BLaER1 treated with 17β-estradiol and CSF1 and Interleukin-3, amounts not matched to agents 10 nM and 100 nM (cell line): ENCODE measurements at regions not wholly inside any gene's neighbourhood (a gene's known extent, or its start where the extent isn't known, plus 50 kb on each side); places are given as distances from the start of the nearest gene placed in this dataset.

Source experiments
- H3K27ac ChIP-seq, 11 experiments: shearing (Covaris generic); formaldehyde crosslinking; 2 replicates each; pipeline ENCODE4 v1.8.1; 2022
- H3K27me3 ChIP-seq, 11 experiments: shearing (Covaris generic); formaldehyde crosslinking; 2 replicates each; pipeline ENCODE4 v1.8.1; 2022
- H3K36me3 ChIP-seq, 11 experiments: shearing (Covaris generic); formaldehyde crosslinking; 2 replicates each; pipeline ENCODE4 v1.8.1; 2022
- H3K4me1 ChIP-seq, 10 experiments: shearing (Covaris generic); formaldehyde crosslinking; 2 replicates each; pipeline ENCODE4 v1.8.1; 2022
- H3K4me2 ChIP-seq, 11 experiments: shearing (Covaris generic); formaldehyde crosslinking; 2 replicates each; pipeline ENCODE4 v1.8.1; 2022
- H3K4me3 ChIP-seq, 10 experiments: shearing (Covaris generic); formaldehyde crosslinking; 2 replicates each; pipeline ENCODE4 v1.8.1; 2022
- H3K9ac ChIP-seq, 11 experiments: shearing (Covaris generic); formaldehyde crosslinking; 2 replicates each; pipeline ENCODE4 v1.8.1; 2022
- H3K9me3 ChIP-seq, 11 experiments: shearing (Covaris generic); formaldehyde crosslinking; replicated peaks in 1 of 11; 2 replicates each; pipeline ENCODE4 v1.8.1; 2022
- H4K20me1 ChIP-seq, 11 experiments: shearing (Covaris generic); formaldehyde crosslinking; 2 replicates each; pipeline ENCODE4 v1.8.1; 2022
- Cebpa-rat ChIP-seq, 11 experiments: shearing (Covaris generic); IDR thresholded peaks; 2 replicates each; pipeline ENCODE4 v1.8.1; 2022

DNA sequence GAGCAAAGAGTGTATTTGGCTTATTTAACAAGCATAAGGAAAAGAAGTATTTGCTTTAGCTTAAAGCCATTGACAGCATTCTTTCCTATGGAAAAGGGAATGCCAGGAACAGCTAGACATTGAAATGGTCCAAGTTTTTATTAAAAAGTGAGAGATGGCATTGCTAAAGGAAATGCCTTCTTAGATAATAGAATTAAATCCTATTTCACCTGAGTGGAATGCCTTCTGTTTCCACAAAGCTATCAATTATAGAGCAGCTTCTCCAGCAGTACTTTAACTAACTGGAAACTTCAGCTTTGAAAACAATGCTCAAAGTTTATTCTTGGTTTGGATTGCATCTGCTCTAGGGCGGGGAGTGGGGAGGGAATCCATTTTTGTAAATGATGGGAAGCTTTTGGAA lies 85.1 kb upstream of the CNKSR3 start:
- no peaks in the 10 kb centered on the region for H4K20me1 ChIP-seq
- H3K4me2 ChIP-seq, result no peak overlapping the region
- H3K4me3 ChIP-seq, result no peak overlapping the region
- H3K27ac ChIP-seq, result no peak overlapping the region
- H3K27me3 ChIP-seq, result no peaks in the 10 kb centered on the region
- no peaks in the 10 kb centered on the region for H3K9me3 ChIP-seq
- H3K4me1 ChIP-seq, result no peaks in the 10 kb centered on the region
- H3K36me3 ChIP-seq, result no peaks in the 10 kb centered on the region
- H3K9ac ChIP-seq, result no peak overlapping the region
- TF ChIP-seq Cebpa-rat (IDR thresholded peaks at IDR 0.05), result no peak

GRCh38 chr6:154596009-154596408 lies 85.5 kb upstream of the CNKSR3 start:
- Histone ChIP-seq H3K4me3 (no peak overlapping the region), H3K9ac (no peak overlapping the region), H3K36me3 (no peaks in the 10 kb centered on the region), H3K9me3 (no peaks in the 10 kb centered on the region), H3K27ac (no peak overlapping the region), H4K20me1 (no peaks in the 10 kb centered on the region), H3K4me1 (no peaks in the 10 kb centered on the region), H3K27me3 (no peaks in the 10 kb centered on the region), H3K4me2 (no peak overlapping the region)
- no peak for TF ChIP-seq Cebpa-rat (IDR thresholded peaks at IDR 0.05)

DNA sequence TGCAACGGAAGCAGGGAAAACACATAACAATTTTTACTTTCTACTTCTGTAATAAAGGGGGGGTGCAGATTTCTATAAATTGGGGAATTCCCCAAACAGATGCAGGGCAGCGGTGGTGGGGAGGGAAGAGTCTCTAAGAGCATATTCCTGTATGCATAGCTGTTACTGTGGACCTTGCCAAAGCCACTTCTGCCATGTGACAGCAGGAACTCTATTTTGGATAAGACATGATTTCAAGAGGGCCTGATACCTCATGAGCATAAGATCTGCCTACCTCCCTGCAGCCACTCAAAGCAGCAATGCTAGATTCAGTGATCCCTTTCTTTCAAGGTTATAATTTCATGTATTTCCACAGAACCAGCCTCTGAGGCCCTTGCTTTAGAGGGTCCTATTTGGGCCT lies 86.2 kb upstream of the CNKSR3 start:
- H3K36me3 ChIP-seq, result no peaks in the 10 kb centered on the region
- H3K27ac ChIP-seq, result no peak overlapping the region
- H3K4me1 ChIP-seq, result no peaks in the 10 kb centered on the region
- no peak overlapping the region for H3K9ac ChIP-seq
- H3K4me2 ChIP-seq, result no peak overlapping the region
- no peaks in the 10 kb centered on the region for H4K20me1 ChIP-seq
- no peaks in the 10 kb centered on the region for H3K27me3 ChIP-seq
- no peaks in the 10 kb centered on the region for H3K9me3 ChIP-seq
- H3K4me3 ChIP-seq, result no peak overlapping the region
- TF ChIP-seq Cebpa-rat (IDR thresholded peaks at IDR 0.05), result no peak

- no peaks in the 10 kb centered on the region for H3K4me1 ChIP-seq
- H4K20me1 ChIP-seq, result no peaks in the 10 kb centered on the region
- no peak overlapping the region for H3K27ac ChIP-seq
- H3K27me3 ChIP-seq, result no peaks in the 10 kb centered on the region
- H3K36me3 ChIP-seq, result no peaks in the 10 kb centered on the region
- H3K9ac ChIP-seq, result no peak overlapping the region
- no peak overlapping the region for H3K4me3 ChIP-seq
- TF ChIP-seq Cebpa-rat (IDR thresholded peaks at IDR 0.05), result no peak
- no peaks in the 10 kb centered on the region for H3K9me3 ChIP-seq
- H3K4me2 ChIP-seq, result no peak overlapping the region
These were observed 87.9 kb upstream of the CNKSR3 start for GRCh38 chr6:154598399-154598798.

DNA sequence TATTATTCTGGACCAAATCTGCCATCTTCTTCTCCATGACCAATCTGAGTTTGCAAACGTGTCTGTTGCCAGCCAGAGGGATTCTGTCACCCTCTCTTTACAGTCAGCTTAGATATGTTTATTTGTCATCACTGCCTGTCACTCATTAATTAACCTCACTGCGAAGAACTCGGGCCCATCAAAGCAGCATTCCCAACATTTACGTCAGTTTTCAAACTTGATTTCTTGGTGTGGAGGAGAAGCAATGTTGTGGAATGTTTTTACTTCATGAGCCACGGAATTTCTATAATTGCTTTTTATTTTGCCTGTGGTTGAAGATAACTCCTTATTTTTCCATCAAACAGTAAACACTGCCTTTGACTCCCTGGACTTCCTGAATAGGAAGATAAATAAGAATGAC lies 91.8 kb upstream of the CNKSR3 start:
- H3K27me3 ChIP-seq, result no peaks in the 10 kb centered on the region
- no peak overlapping the region for H3K27ac ChIP-seq
- peaks cover 0 to 38% (median 11%) of the 10 kb centered on the region in 10 experiments; a peak in 14 of 20 replicates for H3K4me1 ChIP-seq
- no peaks in the 10 kb centered on the region for H4K20me1 ChIP-seq
- no peak for TF ChIP-seq Cebpa-rat (IDR thresholded peaks at IDR 0.05)
- no peak overlapping the region for H3K4me3 ChIP-seq
- no peak overlapping the region for H3K4me2 ChIP-seq
- no peaks in the 10 kb centered on the region for H3K9me3 ChIP-seq
- no peak overlapping the region for H3K9ac ChIP-seq
- no peaks in the 10 kb centered on the region for H3K36me3 ChIP-seq

GRCh38 chr6:154602708-154603107 lies 92.2 kb upstream of the CNKSR3 start:
- Histone ChIP-seq H3K4me1 (peaks cover 0 to 40% (median 11%) of the 10 kb centered on the region in 10 experiments; a peak in 14 of 20 replicates), H3K4me2 (no peak overlapping the region), H3K27me3 (no peaks in the 10 kb centered on the region), H3K27ac (no peak overlapping the region), H3K36me3 (no peaks in the 10 kb centered on the region), H3K9ac (no peak overlapping the region), H3K9me3 (no peaks in the 10 kb centered on the region), H3K4me3 (no peak overlapping the region), H4K20me1 (no peaks in the 10 kb centered on the region)
- TF ChIP-seq Cebpa-rat (IDR thresholded peaks at IDR 0.05), result no peak

DNA sequence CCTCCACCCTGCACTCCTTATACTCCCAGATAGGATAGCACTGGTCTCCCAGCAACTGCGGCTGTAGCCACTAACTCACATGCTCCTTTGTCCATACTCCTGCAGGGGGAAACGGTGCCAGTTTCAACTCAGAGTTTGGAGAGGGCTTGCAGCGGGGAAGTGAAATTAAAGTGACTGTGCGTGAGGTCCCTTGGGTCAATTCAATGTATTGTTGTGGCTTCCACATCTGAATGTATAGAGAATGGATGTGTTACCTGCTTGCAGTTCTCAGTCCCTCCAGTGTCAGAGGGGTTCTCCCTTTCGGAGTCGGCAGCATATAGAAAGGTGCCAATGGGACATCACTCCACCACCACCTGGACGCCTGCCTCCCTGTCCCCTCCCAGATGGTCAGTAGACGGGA lies 93.6 kb upstream of the CNKSR3 start:
- Histone ChIP-seq H3K9ac (peak overlapping the region in 1 of 11 experiments; percentile 14; a peak in 1 of 22 replicates), H3K27ac (peak overlapping the region in 2 of 11 experiments; percentile 11 to 37; a peak in 2 of 22 replicates), H3K4me1 (peaks cover 0 to 40% (median 11%) of the 10 kb centered on the region in 10 experiments; a peak in 14 of 20 replicates), H3K36me3 (no peaks in the 10 kb centered on the region), H3K27me3 (no peaks in the 10 kb centered on the region), H3K4me2 (peak overlapping the region in 9 of 11 experiments; percentile 12 to 68 (median 34); a peak in 17 of 22 replicates), H4K20me1 (no peaks in the 10 kb centered on the region), H3K9me3 (no peaks in the 10 kb centered on the region), H3K4me3 (no peak overlapping the region; a peak in 1 of 20 replicates)
- no peak for TF ChIP-seq Cebpa-rat (IDR thresholded peaks at IDR 0.05)

GRCh38 chr6:154605178-154605881 lies 94.8 kb upstream of the CNKSR3 start:
- Histone ChIP-seq H3K27me3 (no peaks in the 10 kb centered on the region), H3K4me1 (peaks cover 0 to 40% (median 11%) of the 10 kb centered on the region in 10 experiments; a peak in 14 of 20 replicates), H3K36me3 (no peaks in the 10 kb centered on the region), H3K9me3 (no peaks in the 10 kb centered on the region), H4K20me1 (no peaks in the 10 kb centered on the region), H3K9ac (no peak overlapping the region), H3K27ac (peak overlapping the region in 1 of 11 experiments; percentile 37; a peak in 1 of 22 replicates), H3K4me2 (peak overlapping the region in 3 of 11 experiments; percentile 16 to 68 (median 66); a peak in 5 of 22 replicates), H3K4me3 (no peak overlapping the region)
- TF ChIP-seq Cebpa-rat (IDR thresholded peaks at IDR 0.05), result no peak

GRCh38 chr6:154605882-154606370 lies 95.4 kb upstream of the CNKSR3 start:
- no peaks in the 10 kb centered on the region for H4K20me1 ChIP-seq
- peak overlapping the region in 3 of 11 experiments; percentile 62 to 68 (median 66); a peak in 4 of 22 replicates for H3K4me2 ChIP-seq
- no peaks in the 10 kb centered on the region for H3K27me3 ChIP-seq
- no peaks in the 10 kb centered on the region for H3K9me3 ChIP-seq
- TF ChIP-seq Cebpa-rat (IDR thresholded peaks at IDR 0.05), result no peak
- H3K4me1 ChIP-seq, result peaks cover 0 to 40% (median 11%) of the 10 kb centered on the region in 10 experiments; a peak in 14 of 20 replicates
- H3K36me3 ChIP-seq, result no peaks in the 10 kb centered on the region
- H3K4me3 ChIP-seq, result no peak overlapping the region
- H3K27ac ChIP-seq, result peak overlapping the region in 1 of 11 experiments; percentile 37; a peak in 1 of 22 replicates
- no peak overlapping the region for H3K9ac ChIP-seq
